ENCODE measurements at regions not wholly inside any gene's neighbourhood (a gene's known extent, or its start where the extent isn't known, plus 50 kb on each side); places are given as distances from the start of the nearest gene placed in this dataset.

DNA sequence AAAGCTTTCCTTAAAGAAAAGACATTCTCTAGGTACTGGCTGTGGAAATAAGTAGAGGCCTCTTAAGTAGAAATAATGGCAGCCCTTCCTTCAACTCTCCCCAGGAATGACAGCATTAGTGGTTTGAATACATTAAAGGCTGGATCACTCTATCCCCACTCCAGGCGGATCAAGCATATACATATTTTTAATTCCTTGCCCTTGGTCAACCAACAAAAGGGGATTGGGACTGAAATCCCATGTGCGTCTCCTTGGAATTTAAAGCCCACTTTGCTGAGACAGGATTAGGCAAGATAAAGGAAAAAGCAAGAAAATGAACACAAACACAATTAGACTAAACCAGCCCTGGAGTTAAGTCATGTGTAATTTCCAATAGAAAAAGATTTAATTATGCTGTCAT lies 391.3 kb downstream of the PPP1R2C start:
- H3K4me3 Mint-ChIP-seq, result no peak overlapping the region
- no peaks in the 10 kb centered on the region for H3K36me3 ChIP-seq
- H3K27ac ChIP-seq, result no peak overlapping the region
- H2AFZ ChIP-seq (replicated peaks), result no peak overlapping the region
- no peaks in the 10 kb centered on the region for H3K36me3 Mint-ChIP-seq
- peaks cover 32% of the 10 kb centered on the region for H3K4me1 ChIP-seq
- TF ChIP-seq EZH2 (IDR thresholded peaks at IDR 0.05) (no peak), EZH2phosphoT487 (IDR thresholded peaks at IDR 0.05) (no peak)
- TF ChIP-seq, protein P1, sequence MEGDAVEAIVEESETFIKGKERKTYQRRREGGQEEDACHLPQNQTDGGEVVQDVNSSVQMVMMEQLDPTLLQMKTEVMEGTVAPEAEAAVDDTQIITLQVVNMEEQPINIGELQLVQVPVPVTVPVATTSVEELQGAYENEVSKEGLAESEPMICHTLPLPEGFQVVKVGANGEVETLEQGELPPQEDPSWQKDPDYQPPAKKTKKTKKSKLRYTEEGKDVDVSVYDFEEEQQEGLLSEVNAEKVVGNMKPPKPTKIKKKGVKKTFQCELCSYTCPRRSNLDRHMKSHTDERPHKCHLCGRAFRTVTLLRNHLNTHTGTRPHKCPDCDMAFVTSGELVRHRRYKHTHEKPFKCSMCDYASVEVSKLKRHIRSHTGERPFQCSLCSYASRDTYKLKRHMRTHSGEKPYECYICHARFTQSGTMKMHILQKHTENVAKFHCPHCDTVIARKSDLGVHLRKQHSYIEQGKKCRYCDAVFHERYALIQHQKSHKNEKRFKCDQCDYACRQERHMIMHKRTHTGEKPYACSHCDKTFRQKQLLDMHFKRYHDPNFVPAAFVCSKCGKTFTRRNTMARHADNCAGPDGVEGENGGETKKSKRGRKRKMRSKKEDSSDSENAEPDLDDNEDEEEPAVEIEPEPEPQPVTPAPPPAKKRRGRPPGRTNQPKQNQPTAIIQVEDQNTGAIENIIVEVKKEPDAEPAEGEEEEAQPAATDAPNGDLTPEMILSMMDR (IDR thresholded peaks at IDR 0.05), result no peak
- H3K9ac ChIP-seq, result no peak overlapping the region
- no peak overlapping the region for H3K4me3 ChIP-seq
- H3K27me3 Mint-ChIP-seq (ENCODE audit: insufficient read depth, low read depth), result no peaks in the 10 kb centered on the region
- peaks cover 15% of the 10 kb centered on the region for H3K4me1 Mint-ChIP-seq
- H3K27ac Mint-ChIP-seq, result no peak overlapping the region
- H3K9me3 Mint-ChIP-seq, result no peaks in the 10 kb centered on the region
- no peaks in the 10 kb centered on the region for H3K79me2 ChIP-seq (ENCODE audit: low read depth)
- H3K9me3 ChIP-seq (ENCODE audit: low read depth), result no peaks in the 10 kb centered on the region
- peaks cover 7% of the 10 kb centered on the region for H3F3A ChIP-seq (ENCODE audit: low read depth)
- no peaks in the 10 kb centered on the region for H4K20me1 ChIP-seq (ENCODE audit: low read depth)
- DNase-seq (ENCODE audit: low spot score), result peak; percentile 11
- H3K4me2 ChIP-seq, result peak overlapping the region; percentile 5
- H3K27me3 ChIP-seq, result no peaks in the 10 kb centered on the region

GRCh38 chrX:42385730-42386129 lies 392.2 kb downstream of the PPP1R2C start:
- H3K9ac ChIP-seq, result no peak overlapping the region
- no peaks in the 10 kb centered on the region for H3K36me3 ChIP-seq
- no peaks in the 10 kb centered on the region for H3K27me3 ChIP-seq
- H3K79me2 ChIP-seq (ENCODE audit: low read depth), result no peaks in the 10 kb centered on the region
- H4K20me1 ChIP-seq (ENCODE audit: low read depth), result no peaks in the 10 kb centered on the region
- peaks cover 22% of the 10 kb centered on the region for H3K4me1 Mint-ChIP-seq
- H3K27ac Mint-ChIP-seq, result no peak overlapping the region
- H3F3A ChIP-seq (ENCODE audit: low read depth), result peaks cover 9% of the 10 kb centered on the region
- H3K4me1 ChIP-seq, result peaks cover 38% of the 10 kb centered on the region
- no peaks in the 10 kb centered on the region for H3K36me3 Mint-ChIP-seq
- no peak overlapping the region for H3K4me3 Mint-ChIP-seq
- no peak overlapping the region for H3K27ac ChIP-seq
- DNase-seq (ENCODE audit: low spot score), result no peak
- H3K9me3 ChIP-seq (ENCODE audit: low read depth), result no peaks in the 10 kb centered on the region
- TF ChIP-seq EZH2 (IDR thresholded peaks at IDR 0.05) (no peak), EZH2phosphoT487 (IDR thresholded peaks at IDR 0.05) (no peak)
- TF ChIP-seq, protein P1 (IDR thresholded peaks at IDR 0.05), result no peak
- H3K9me3 Mint-ChIP-seq, result no peaks in the 10 kb centered on the region
- no peak overlapping the region for H3K4me3 ChIP-seq
- H3K4me2 ChIP-seq, result no peak overlapping the region
- H3K27me3 Mint-ChIP-seq (ENCODE audit: insufficient read depth, low read depth), result no peaks in the 10 kb centered on the region
- no peak overlapping the region for H2AFZ ChIP-seq (replicated peaks)

- H3K27me3 ChIP-seq, result no peaks in the 10 kb centered on the region
- H3K9me3 ChIP-seq (ENCODE audit: low read depth), result no peaks in the 10 kb centered on the region
- no peak overlapping the region for H3K4me2 ChIP-seq
- Mint-ChIP-seq H3K27me3 (ENCODE audit: insufficient read depth, low read depth) (no peaks in the 10 kb centered on the region), H3K9me3 (no peaks in the 10 kb centered on the region), H3K36me3 (no peaks in the 10 kb centered on the region), H3K4me1 (peaks cover 22% of the 10 kb centered on the region), H3K27ac (no peak overlapping the region), H3K4me3 (no peak overlapping the region)
- no peaks in the 10 kb centered on the region for H4K20me1 ChIP-seq (ENCODE audit: low read depth)
- H3K9ac ChIP-seq, result no peak overlapping the region
- peaks cover 9% of the 10 kb centered on the region for H3F3A ChIP-seq (ENCODE audit: low read depth)
- H3K36me3 ChIP-seq, result no peaks in the 10 kb centered on the region
- no peaks in the 10 kb centered on the region for H3K79me2 ChIP-seq (ENCODE audit: low read depth)
- H3K4me3 ChIP-seq, result no peak overlapping the region
- H3K27ac ChIP-seq, result no peak overlapping the region
- H3K4me1 ChIP-seq, result peaks cover 38% of the 10 kb centered on the region
- TF ChIP-seq EZH2phosphoT487 (IDR thresholded peaks at IDR 0.05), result no peak
- TF ChIP-seq, protein P1 (IDR thresholded peaks at IDR 0.05), result no peak
- no peak for TF ChIP-seq EZH2 (IDR thresholded peaks at IDR 0.05)
- no peak for DNase-seq (ENCODE audit: low spot score)
- no peak overlapping the region for H2AFZ ChIP-seq (replicated peaks)
Measured at GRCh38 chrX:42384956-42385355, 393.0 kb downstream of the PPP1R2C start.
